DND-41 (cell line): ENCODE measurements at regions not wholly inside any gene's neighbourhood (a gene's known extent, or its start where the extent isn't known, plus 50 kb on each side); places are given as distances from the start of the nearest gene placed in this dataset.
"Not testable (repeated sequence)": the region's sequence is repeated elsewhere in the genome, so short reads cannot be mapped to it uniquely, and the experiment has no call there.

Source experiments
- ATAC-seq: fragments of 200-7000 bp; cut with Tn5 transposase; 3 replicates; pipeline ENCODE4 v1.9.1; 2021; ENCODE audit warnings: low read depth; ENCODE audit not compliant: insufficient read depth
- DNase-seq: peaks from one replicate; pipeline ENCODE4 v3.0.0-alpha.2; 2020
- H2AFZ ChIP-seq: 2 replicates; pipeline ENCODE4 v1.6.0; 2012; ENCODE audit warnings: low read depth, low read length
- H3K27ac ChIP-seq: 2 replicates; pipeline ENCODE4 v1.5.1; 2012; ENCODE audit warnings: low read length, inconsistent platforms
- H3K27me3 ChIP-seq: fragments of 200-600 bp; sonication (generic); 2 replicates; pipeline ENCODE4 v1.6.0; 2012; ENCODE audit warnings: low read length, mild to moderate bottlenecking, inconsistent platforms; ENCODE audit not compliant: insufficient read depth, poor library complexity
- H3K36me3 ChIP-seq: 2 replicates; pipeline ENCODE4 v1.5.1; 2012; ENCODE audit warnings: low read length, inconsistent platforms; ENCODE audit not compliant: insufficient read depth
- H3K4me1 ChIP-seq: 2 replicates; pipeline ENCODE4 v1.5.1; 2012; ENCODE audit warnings: mild to moderate bottlenecking, low read length; ENCODE audit not compliant: insufficient read depth
- H3K4me2 ChIP-seq: 2 replicates; pipeline ENCODE4 v1.6.0; 2012; ENCODE audit warnings: mild to moderate bottlenecking, moderate library complexity, low read length, inconsistent platforms; ENCODE audit not compliant: insufficient read depth
- H3K4me3 ChIP-seq, 2 experiments: fragments of 200-600 bp in 1 of 2; shearing (Covaris generic) in 1 of 2; 2 replicates each; pipeline ENCODE4 v1.5.1; 2012 to 2016; ENCODE audit warnings: inconsistent platforms in 2 of 2, low read length in 2 of 2, mild to moderate bottlenecking in 2 of 2, low read depth in 1 of 2, moderate library complexity in 1 of 2
- H3K79me2 ChIP-seq: 2 replicates; pipeline ENCODE4 v1.6.0; 2012; ENCODE audit warnings: low read length, inconsistent platforms; ENCODE audit not compliant: insufficient read depth
- H3K9ac ChIP-seq: 2 replicates; pipeline ENCODE4 v1.6.0; 2012; ENCODE audit warnings: low read depth, mild to moderate bottlenecking, inconsistent platforms, low read length, moderate library complexity
- H3K9me3 ChIP-seq: 2 replicates; pipeline ENCODE4 v1.5.1; 2012; ENCODE audit warnings: low read length, moderate library complexity, mild to moderate bottlenecking, inconsistent platforms; ENCODE audit not compliant: insufficient read depth, severe bottlenecking
- H4K20me1 ChIP-seq: 2 replicates; pipeline ENCODE4 v1.6.0; 2012; ENCODE audit warnings: low read length; ENCODE audit not compliant: insufficient read depth
- CTCF ChIP-seq: IDR thresholded peaks from 2 replicates; pipeline ENCODE4 v1.5.1; 2012; ENCODE audit warnings: borderline replicate concordance, low read length, moderate library complexity, mild to moderate bottlenecking; ENCODE audit not compliant: poor library complexity, severe bottlenecking; ENCODE audit errors: extremely low read depth
- EZH2 ChIP-seq: IDR thresholded peaks from 3 replicates; pipeline ENCODE4 v1.6.1; 2012; ENCODE audit warnings: borderline replicate concordance, low read depth, mild to moderate bottlenecking, moderate library complexity, low read length, inconsistent platforms; ENCODE audit not compliant: severe bottlenecking

GRCh38 chr14:25308244-25308643 is 258.3 kb upstream of the STXBP6 start:
- no peak overlapping the region for H3K27ac ChIP-seq
- no peak overlapping the region for H3K4me3 ChIP-seq
- no peak for DNase-seq
- no peak overlapping the region for H3K9ac ChIP-seq
- no peaks in the 10 kb centered on the region for H3K4me1 ChIP-seq
- H2AFZ ChIP-seq: no peak overlapping the region
- TF ChIP-seq CTCF (no peak), EZH2 (no peak)
- no peaks in the 10 kb centered on the region for H3K9me3 ChIP-seq
- H3K4me2 ChIP-seq: no peak overlapping the region
- H3K79me2 ChIP-seq: no peaks in the 10 kb centered on the region
- H3K36me3 ChIP-seq: no peaks in the 10 kb centered on the region
- no peaks in the 10 kb centered on the region for H4K20me1 ChIP-seq
- no peaks in the 10 kb centered on the region for H3K27me3 ChIP-seq
- no peak for ATAC-seq

- DNase-seq (no peak), ATAC-seq (no peak)
- Histone ChIP-seq H3K4me1 (no peaks in the 10 kb centered on the region), H3K4me2 (no peak overlapping the region), H3K79me2 (no peaks in the 10 kb centered on the region), H3K27me3 (no peaks in the 10 kb centered on the region), H3K9me3 (no peaks in the 10 kb centered on the region), H3K4me3 (no peak overlapping the region), H4K20me1 (no peaks in the 10 kb centered on the region), H3K36me3 (no peaks in the 10 kb centered on the region), H2AFZ (no peak overlapping the region), H3K9ac (no peak overlapping the region), H3K27ac (no peak overlapping the region)
- no peak for TF ChIP-seq CTCF
- no peak for TF ChIP-seq EZH2
Measured at GRCh38 chr14:25303934-25304333, 254.0 kb upstream of the STXBP6 start.

- no peak overlapping the region for H3K4me2 ChIP-seq
- no peak for ATAC-seq
Measured at GRCh38 chr14:25298238-25298637, 248.3 kb upstream of the STXBP6 start.

GRCh38 chr14:25290154-25290553 is 240.2 kb upstream of the STXBP6 start:
- not testable (repeated sequence) for H3K4me2 ChIP-seq, DNase-seq, H3K9ac ChIP-seq, ATAC-seq, H3K4me1 ChIP-seq, H3K27me3 ChIP-seq, H2AFZ ChIP-seq, H3K27ac ChIP-seq, H3K36me3 ChIP-seq, H4K20me1 ChIP-seq, H3K79me2 ChIP-seq, H3K9me3 ChIP-seq, H3K4me3 ChIP-seq

More at GRCh38 chr14:25298238-25298637, 248.3 kb upstream of the STXBP6 start:
- no peak overlapping the region for H3K27ac ChIP-seq
- no peaks in the 10 kb centered on the region for H4K20me1 ChIP-seq
- TF ChIP-seq CTCF: no peak
- no peak for TF ChIP-seq EZH2
- H3K4me3 ChIP-seq: no peak overlapping the region
- H3K9me3 ChIP-seq: no peaks in the 10 kb centered on the region
- no peak overlapping the region for H3K9ac ChIP-seq
- H3K36me3 ChIP-seq: no peaks in the 10 kb centered on the region
- no peak for DNase-seq
- H3K79me2 ChIP-seq: no peaks in the 10 kb centered on the region
- H2AFZ ChIP-seq: no peak overlapping the region
- H3K4me1 ChIP-seq: no peaks in the 10 kb centered on the region
- no peaks in the 10 kb centered on the region for H3K27me3 ChIP-seq
